Inferior parietal cortex (tissue), 1 donor: ENCODE measurements at regions not wholly inside any gene's neighbourhood (a gene's known extent, or its start where the extent isn't known, plus 50 kb on each side); places are given as distances from the start of the nearest gene placed in this dataset.

Experiments
- DNase-seq: peaks from one replicate; pipeline ENCODE4 v3.0.0-alpha.2; 2016; ENCODE audit errors: extremely low spot score

- DNase-seq, result no peak
These were observed 83.2 kb downstream of the CEBPB start for GRCh38 chr20:50273601-50274491.

GRCh38 chr20:50274570-50275430, 84.2 kb downstream of the CEBPB start:
- DNase-seq, result no peak

DNA sequence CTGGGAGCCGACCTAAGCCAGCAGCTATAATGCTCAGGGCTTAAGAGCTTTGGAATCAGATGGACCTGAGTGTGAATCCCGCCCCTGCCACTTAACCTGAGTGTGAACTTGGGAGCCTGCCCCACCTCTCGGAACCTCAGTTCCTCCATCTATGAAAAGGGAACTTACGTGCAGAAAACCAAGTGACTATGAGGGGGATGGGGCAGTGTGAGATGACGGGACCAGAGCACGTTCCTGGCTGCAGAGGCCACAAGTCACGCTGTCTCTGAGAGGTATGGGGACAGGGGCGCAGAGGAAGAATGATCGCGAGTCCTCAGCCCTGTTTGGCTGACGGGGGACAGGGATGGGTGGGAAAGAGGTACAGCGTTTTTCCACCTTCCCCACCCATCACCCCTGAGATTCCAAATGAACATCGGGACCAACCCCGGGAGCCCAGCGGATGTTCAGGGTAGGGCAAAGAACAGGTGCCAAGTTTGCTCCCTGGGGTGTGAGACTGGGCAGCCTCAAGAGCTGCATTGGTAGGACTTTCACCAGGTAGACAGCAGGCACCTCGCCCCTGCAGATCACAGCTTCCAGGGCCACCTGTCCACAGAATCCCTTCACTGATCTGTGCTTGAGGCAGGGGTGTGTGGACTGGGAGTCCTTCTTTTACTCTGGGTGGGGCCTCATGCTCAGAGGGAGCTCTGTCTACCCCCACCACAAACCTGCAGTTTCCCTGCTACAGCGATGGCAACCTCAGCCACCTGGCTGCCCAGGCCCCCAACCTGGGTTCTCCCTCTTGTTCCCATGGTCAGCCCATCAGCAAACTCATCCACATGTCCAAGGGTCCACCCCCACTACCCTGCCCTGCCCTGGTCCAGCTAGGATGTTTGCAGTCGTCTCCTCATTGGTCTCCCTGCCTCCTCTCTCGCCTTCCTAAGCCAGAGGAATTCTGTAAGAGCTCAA, 85.8 kb downstream of the CEBPB start:
- DNase-seq, result no peak

GRCh38 chr20:50277064-50277415, 86.4 kb downstream of the CEBPB start:
- DNase-seq, result no peak

DNA sequence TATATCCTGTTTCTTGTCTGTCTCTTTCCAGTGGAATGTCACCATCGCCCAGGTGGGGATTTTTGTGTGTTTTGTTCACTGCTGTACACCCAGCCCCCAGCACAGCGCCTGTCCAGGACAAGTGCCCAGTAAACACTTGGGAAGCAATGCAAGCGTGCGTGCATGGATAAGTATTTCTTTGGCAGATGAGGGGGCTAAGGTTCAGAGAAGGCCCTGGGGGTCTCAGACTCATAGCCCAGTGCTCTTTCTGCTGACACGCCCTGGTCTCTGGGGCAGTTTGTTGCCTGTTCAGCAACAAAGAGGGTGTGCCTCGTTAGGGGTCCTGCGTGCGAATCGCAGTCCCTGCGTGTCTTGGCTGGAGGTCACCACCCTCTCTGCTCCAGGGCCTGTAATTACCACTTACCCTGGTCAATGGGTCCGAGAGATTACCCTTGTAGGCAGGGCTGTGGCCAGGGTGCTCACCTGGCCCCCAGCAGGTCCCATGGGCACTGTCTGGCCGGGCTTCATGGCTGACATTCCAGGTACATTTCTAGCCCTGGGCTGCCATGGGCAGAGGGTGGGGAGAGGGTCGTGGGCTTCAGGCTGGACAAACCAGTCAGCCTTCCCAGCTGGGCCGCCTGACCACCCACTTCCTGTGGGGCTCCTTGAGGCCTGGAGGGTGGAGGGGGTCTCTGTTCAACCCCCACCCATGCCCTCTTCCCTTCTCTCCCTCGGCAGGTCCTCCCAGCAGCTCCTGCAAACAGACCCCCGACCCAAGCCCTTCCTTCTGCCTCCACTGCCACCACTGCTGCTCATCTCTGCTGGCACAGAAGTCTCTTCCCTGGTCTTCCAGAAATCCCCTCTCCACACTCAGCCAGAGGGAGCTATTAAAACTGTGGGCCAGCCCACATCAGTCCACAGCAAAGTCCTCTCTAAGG, 87.1 kb downstream of the CEBPB start:
- DNase-seq, result no peak

- no peak for DNase-seq
These were observed 87.7 kb downstream of the CEBPB start for GRCh38 chr20:50278377-50278683.

DNA sequence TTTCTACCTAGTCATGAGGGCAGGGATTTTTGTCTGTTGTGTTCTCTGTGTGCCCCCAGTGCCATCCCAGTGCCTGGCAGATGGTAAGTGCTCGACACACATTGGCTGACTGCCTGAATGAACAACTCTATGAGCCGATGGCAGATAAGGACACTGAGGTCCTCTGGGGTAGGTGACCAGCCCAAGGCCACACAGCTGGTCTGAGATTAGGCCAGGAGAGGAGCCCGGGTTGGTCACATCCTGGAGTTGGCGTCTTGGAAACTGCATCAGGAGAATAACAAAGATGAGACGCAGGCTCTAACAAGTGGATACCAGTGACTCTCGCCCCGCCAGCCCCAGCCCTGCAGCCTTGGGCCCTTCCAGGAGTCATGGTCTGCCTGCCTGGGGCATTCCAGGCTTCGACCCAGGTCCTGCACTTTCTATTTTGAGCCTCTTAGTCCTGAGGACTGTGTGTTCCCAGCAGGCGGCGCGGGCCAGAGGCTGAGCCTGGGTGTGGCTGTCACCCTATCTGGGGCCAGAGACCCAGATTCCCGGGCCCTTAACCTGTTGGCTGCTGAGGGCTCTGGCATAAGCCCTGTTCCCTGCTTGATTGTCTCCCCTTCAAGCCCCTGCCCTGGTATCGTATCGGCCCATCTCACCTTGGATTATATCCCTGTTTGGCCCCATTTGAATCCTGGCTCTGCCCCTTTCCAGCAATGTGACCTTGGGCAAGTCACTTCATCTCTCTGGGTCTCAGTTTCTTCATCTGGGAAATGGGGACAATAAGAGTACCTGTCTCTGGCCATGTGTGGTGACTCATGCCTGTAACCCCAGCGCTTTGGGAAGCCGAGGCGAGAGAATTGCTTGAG, 88.3 kb downstream of the CEBPB start:
- no peak for DNase-seq

DNA sequence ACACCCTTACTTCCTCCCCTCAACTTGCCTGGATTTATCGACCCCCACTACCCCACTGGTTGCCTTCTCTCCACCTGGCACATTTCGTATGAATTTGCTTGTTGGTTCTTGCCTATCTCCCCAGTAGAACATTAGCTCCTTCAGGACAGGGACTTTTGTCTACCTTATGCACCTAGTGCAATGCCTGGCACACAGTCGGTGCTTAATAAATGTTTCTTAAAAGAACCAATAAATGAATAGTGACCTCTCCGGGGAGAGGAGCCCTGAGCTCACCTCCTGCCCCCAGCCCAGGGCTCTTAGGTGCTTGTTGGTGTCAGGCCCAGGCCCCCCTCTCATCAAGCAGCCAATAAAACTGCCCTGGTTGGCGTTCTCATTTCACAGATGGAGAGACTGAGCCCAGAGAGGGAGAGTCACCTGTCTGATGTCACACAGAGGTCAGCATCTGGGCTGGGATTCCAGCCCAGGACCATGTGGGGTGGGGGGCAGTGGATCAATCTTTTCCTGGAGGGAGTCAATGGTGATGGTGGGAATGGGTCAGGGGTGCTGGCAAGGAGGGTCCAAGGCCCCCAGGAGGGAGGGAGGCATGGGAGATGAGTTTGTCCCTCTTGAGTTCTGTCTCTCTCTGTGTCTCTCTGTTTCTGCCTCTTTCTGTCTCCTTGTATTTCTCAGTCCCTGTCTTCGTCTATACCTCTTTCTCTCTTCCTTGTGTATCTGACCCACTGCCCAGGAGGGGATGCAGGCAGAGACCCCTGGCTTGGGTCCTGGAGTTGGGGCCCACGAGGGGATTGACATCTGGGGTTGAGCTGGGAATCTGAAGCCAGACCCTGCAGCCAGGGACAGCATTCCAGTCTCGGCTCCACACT, 89.6 kb downstream of the CEBPB start:
- DNase-seq, result no peak

DNA sequence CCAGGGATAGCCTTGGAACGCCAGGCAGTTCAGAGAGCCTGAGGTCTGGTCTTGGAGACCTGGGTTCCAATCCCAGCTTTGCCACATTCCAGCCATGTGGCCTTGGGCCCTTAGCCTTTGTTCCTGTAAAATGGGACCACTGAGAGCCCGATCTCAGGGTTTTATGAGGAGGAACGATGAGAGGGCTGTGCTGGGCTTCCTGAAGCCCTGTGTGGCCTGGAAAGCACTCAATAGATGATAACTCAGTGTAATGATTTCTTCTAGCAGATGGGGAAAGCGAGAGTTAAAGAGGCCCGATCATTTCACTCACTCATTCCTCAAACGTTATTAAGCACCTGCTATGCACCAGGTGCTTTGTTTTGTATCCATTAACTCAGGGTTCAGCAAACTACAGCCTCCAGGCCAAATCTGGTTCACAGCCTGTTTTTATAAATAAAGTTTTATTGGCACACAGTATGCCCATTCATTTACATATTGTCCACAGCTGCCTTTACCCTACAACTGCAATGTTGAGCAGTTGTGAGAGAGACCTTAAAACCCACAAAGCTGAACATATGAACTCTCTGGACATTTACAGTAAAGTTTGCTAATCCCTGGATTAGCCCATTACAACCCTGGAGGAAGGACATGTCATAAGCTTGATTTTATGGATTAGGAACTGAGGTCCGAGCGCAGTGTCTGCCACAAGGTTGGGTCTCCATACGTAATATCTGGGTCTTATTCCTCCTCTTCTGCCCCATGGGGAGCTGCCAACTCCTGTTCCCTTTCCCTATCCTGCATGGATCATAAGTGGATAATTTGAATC, 90.4 kb downstream of the CEBPB start:
- DNase-seq, result no peak

DNA sequence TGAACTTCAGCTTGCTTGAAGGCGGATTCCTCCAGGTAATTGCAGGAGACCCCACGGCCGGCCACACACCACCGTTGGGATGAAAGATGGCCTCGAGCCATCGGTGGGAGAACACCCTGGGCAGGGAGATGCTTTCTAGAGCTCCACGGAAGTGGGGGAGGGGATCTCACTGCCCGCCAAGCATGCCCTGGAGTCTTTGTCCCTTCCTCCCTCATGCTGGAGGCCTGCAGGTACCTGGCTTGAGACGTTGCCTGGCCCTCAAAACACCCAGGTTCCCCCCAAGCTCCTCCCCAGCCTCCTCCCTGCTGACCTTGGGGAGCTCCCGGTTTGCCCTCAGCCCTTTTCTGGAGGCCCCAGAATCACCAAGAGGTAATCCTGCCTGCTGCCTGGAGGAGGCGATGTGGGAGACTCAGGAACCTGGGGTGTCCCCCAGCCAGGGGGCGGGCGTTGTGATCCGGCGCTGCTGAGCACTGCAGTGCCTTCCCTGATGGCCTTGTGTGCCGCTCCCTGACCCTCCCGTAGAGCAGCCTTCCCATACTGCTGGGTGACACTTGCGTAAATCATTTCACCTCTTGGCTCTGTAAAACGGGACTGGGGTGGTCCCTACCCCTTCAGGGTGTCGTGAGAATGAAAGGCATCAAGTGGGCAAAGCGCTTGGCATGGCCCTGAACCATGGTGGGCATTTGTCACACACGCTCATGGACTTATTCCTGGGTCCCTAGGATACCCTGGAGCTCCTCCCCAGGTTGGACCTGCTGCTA, 91.4 kb downstream of the CEBPB start:
- DNase-seq, result no peak

- DNase-seq, result no peak
These were observed 92.1 kb downstream of the CEBPB start for GRCh38 chr20:50282592-50283241.

GRCh38 chr20:50283370-50283769, 92.7 kb downstream of the CEBPB start:
- DNase-seq, result no peak

- no peak for DNase-seq
These were observed 93.5 kb downstream of the CEBPB start for GRCh38 chr20:50283922-50284810.

- DNase-seq, result no peak
These were observed 94.3 kb downstream of the CEBPB start for GRCh38 chr20:50284811-50285375.

DNA sequence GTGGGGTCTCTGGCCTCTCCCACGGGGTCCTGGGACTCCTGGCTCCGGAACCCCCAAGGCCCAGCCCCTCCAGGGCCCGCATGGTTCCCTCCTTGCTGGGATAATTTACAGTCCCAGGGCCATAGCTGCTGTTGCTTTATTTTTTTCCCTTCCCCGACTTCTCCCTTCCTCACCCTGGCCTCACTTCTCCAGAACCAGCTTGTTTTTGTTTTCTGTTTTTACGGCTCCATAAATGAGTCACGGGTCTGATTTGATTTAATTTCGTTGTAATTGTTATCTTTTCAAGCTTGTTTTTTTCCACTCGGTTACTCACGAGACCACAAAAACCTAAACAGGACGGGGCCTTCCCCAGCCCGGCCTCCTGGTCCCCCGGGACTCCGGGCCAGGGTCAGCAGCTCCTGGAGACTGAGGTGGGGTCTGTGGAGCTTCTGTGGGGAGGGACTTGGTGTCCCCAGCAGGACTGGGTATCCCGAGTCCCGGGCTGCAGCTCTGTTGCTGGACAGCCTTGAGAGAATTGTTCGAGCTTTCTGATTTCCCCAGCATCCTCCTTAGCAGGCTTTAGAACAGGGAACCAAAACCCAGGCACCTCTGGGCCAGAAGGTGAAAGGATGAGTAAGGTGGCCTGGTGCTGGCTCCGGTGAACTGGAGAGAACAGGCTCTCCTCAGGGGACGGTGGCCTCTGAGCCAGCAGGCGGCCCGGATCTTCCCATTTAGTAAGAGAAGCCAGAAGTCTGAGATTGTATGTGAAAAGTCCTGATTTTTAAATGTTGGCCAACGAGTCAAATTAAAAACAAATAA, 94.9 kb downstream of the CEBPB start:
- no peak for DNase-seq
